ENCODE measurements at regions not wholly inside any gene's neighbourhood (a gene's known extent, or its start where the extent isn't known, plus 50 kb on each side); places are given as distances from the start of the nearest gene placed in this dataset.

- no peak overlapping the region for H3K4me2 ChIP-seq (ENCODE audit: low read length)
- no peaks in the 10 kb centered on the region for H3K9me3 ChIP-seq (ENCODE audit: low read length)
- no peaks in the 10 kb centered on the region for H4K20me1 ChIP-seq (ENCODE audit: insufficient read depth)
- no peak for TF ChIP-seq MXI1 (conservative IDR thresholded peaks at IDR 0.05; ENCODE audit: poor library complexity, severe bottlenecking)
- TF ChIP-seq EP300 (conservative IDR thresholded peaks at IDR 0.05; ENCODE audit: poor library complexity, severe bottlenecking), result no peak
- TF ChIP-seq RAD21 (conservative IDR thresholded peaks at IDR 0.05), result no peak
- TF ChIP-seq, protein P1, sequence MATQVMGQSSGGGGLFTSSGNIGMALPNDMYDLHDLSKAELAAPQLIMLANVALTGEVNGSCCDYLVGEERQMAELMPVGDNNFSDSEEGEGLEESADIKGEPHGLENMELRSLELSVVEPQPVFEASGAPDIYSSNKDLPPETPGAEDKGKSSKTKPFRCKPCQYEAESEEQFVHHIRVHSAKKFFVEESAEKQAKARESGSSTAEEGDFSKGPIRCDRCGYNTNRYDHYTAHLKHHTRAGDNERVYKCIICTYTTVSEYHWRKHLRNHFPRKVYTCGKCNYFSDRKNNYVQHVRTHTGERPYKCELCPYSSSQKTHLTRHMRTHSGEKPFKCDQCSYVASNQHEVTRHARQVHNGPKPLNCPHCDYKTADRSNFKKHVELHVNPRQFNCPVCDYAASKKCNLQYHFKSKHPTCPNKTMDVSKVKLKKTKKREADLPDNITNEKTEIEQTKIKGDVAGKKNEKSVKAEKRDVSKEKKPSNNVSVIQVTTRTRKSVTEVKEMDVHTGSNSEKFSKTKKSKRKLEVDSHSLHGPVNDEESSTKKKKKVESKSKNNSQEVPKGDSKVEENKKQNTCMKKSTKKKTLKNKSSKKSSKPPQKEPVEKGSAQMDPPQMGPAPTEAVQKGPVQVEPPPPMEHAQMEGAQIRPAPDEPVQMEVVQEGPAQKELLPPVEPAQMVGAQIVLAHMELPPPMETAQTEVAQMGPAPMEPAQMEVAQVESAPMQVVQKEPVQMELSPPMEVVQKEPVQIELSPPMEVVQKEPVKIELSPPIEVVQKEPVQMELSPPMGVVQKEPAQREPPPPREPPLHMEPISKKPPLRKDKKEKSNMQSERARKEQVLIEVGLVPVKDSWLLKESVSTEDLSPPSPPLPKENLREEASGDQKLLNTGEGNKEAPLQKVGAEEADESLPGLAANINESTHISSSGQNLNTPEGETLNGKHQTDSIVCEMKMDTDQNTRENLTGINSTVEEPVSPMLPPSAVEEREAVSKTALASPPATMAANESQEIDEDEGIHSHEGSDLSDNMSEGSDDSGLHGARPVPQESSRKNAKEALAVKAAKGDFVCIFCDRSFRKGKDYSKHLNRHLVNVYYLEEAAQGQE (IDR thresholded peaks at IDR 0.05; ENCODE audit: borderline replicate concordance), result no peak
- no peak overlapping the region for H3K4me3 ChIP-seq (ENCODE audit: low read length)
- H3K9ac ChIP-seq (ENCODE audit: low read length), result no peak overlapping the region
- H2AFZ ChIP-seq (ENCODE audit: low read depth, low read length), result no peak overlapping the region
- no peaks in the 10 kb centered on the region for H3F3A ChIP-seq (ENCODE audit: insufficient read depth, low read length, poor library complexity, severe bottlenecking)
- no peaks in the 10 kb centered on the region for H3K36me3 ChIP-seq (ENCODE audit: insufficient read depth, low read length)
- no peaks in the 10 kb centered on the region for H3K79me2 ChIP-seq (replicated peaks; ENCODE audit: insufficient read depth, low read length)
- H3K27me3 ChIP-seq (ENCODE audit: insufficient read depth, low read depth, low read length), result no peaks in the 10 kb centered on the region
- H3K9me2 ChIP-seq (ENCODE audit: insufficient read depth, low read length), result no peaks in the 10 kb centered on the region
- no peak overlapping the region for H3K27ac ChIP-seq (ENCODE audit: low read length)
Observed at GRCh38 chr15:61715082-61715481, 345.2 kb downstream of the VPS13C start.

DNA sequence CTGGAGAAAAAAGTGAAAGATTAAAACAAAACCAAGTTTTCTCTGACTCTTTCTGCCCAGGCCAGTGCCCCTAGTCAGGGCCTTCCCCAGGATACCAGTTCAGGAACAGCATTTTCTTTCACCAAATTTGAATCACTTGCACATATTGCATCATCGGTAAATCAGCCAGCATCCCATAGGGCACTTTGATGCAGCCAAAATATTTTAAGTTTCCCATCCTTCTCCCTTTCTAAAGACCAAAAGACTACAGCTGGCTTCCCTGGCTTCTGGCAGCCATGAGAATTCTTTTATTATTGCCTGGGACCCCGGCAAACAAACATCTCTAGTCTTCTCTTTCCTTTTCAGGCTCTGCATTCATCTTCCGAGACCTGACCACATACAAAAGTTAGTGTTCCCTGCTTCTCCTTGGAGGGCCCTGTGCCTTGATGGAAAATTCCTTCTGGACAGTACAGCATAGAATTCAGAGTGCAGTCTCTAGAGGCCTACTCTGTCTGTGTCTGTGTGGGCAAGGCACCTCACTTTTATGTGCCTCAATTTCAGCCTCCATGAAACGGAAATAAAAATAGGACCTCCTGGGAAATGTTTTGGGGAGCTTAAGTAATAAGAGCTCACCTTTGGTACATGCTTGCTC, 348.0 kb downstream of the VPS13C start:
- no peaks in the 10 kb centered on the region for H3F3A ChIP-seq (ENCODE audit: insufficient read depth, low read length, poor library complexity, severe bottlenecking)
- no peaks in the 10 kb centered on the region for H4K20me1 ChIP-seq (ENCODE audit: insufficient read depth)
- H3K4me2 ChIP-seq (ENCODE audit: low read length), result no peak overlapping the region
- H2AFZ ChIP-seq (ENCODE audit: low read depth, low read length), result no peak overlapping the region
- no peaks in the 10 kb centered on the region for H3K27me3 ChIP-seq (ENCODE audit: insufficient read depth, low read depth, low read length)
- no peaks in the 10 kb centered on the region for H3K9me2 ChIP-seq (ENCODE audit: insufficient read depth, low read length)
- no peaks in the 10 kb centered on the region for H3K9me3 ChIP-seq (ENCODE audit: low read length)
- TF ChIP-seq TAF1 (IDR thresholded peaks at IDR 0.05; ENCODE audit: low read depth) (no peak), POLR2AphosphoS5 (IDR thresholded peaks at IDR 0.05) (no peak), RAD21 (conservative IDR thresholded peaks at IDR 0.05) (no peak), MXI1 (conservative IDR thresholded peaks at IDR 0.05; ENCODE audit: poor library complexity, severe bottlenecking) (no peak), CTCF (IDR thresholded peaks at IDR 0.05; ENCODE audit: poor library complexity, severe bottlenecking) (no peak), EZH2 (IDR thresholded peaks at IDR 0.05; ENCODE audit: borderline replicate concordance, insufficient read depth, low read length, poor library complexity, severe bottlenecking) (no peak), SMC3 (conservative IDR thresholded peaks at IDR 0.05; ENCODE audit: poor library complexity) (no peak), EP300 (conservative IDR thresholded peaks at IDR 0.05; ENCODE audit: poor library complexity, severe bottlenecking) (no peak)
- TF ChIP-seq, protein P1 (IDR thresholded peaks at IDR 0.05; ENCODE audit: borderline replicate concordance), result no peak
- no peaks in the 10 kb centered on the region for H3K36me3 ChIP-seq (ENCODE audit: insufficient read depth, low read length)
- no peak overlapping the region for H3K27ac ChIP-seq (ENCODE audit: low read length)
- H3K79me2 ChIP-seq (replicated peaks; ENCODE audit: insufficient read depth, low read length), result no peaks in the 10 kb centered on the region
- no peak overlapping the region for H3K9ac ChIP-seq (ENCODE audit: low read length)
- no peak overlapping the region for H3K4me3 ChIP-seq (ENCODE audit: low read length)

Data from neural cell (in vitro differentiated cells).